GM13977 (cell line): ENCODE measurements at regions not wholly inside any gene's neighbourhood (a gene's known extent, or its start where the extent isn't known, plus 50 kb on each side); places are given as distances from the start of the nearest gene placed in this dataset.

Experiments
- DNase-seq: peaks from one replicate; pipeline ENCODE4 v3.0.0; 2012; ENCODE audit warnings: low spot score
- CTCF ChIP-seq: IDR thresholded peaks from 2 replicates; pipeline ENCODE4 v1.5.1; 2012; ENCODE audit warnings: mild to moderate bottlenecking, control low read depth; ENCODE audit not compliant: insufficient read depth; ENCODE audit errors: extremely low read depth, missing control alignments
- in situ Hi-C: fragments of 300-500 bp; cut with MboI; formaldehyde crosslinking; loops from one replicate; pipeline ENCODE4 v1.12.0; 2022; ENCODE audit warnings: low sequenced_read_pairs, low pct_unique_long_range_greater_than_20kb, mixed read lengths, inconsistent platforms; ENCODE audit not compliant: unreplicated experiment

GRCh38 chr2:37469126-37469525, 124.7 kb downstream of the QPCT start:
- DNase-seq: no peak
- no peak for TF ChIP-seq CTCF
- in situ Hi-C loops: no loop called here

GRCh38 chr2:37471104-37471503, 126.7 kb downstream of the QPCT start:
- no peak for DNase-seq
- in situ Hi-C loops: no loop called here
- no peak for TF ChIP-seq CTCF

GRCh38 chr2:37471994-37472393, 127.6 kb downstream of the QPCT start:
- in situ Hi-C loops: no loop called here
- no peak for DNase-seq
- no peak for TF ChIP-seq CTCF

DNA sequence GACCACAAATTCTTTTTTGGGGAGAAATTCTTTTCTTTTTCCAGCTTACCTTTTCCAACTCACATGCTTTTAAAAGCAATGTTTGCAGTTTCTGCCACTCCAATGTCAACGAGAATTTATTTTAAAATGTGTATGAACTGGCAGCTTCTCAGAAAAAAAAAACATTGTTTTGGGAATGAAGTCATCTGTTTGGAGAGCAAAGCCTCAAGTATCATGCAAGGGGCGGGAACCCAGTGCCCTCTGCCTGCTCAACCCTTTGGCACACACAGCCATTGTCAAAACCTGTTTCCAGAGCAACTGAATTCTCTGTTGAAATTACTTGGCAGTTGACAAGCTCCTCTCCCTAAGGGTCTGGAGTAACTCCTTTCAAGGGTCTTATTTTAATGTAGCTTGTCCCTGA, 128.5 kb downstream of the QPCT start:
- no peak for DNase-seq
- in situ Hi-C loops: no loop called here
- no peak for TF ChIP-seq CTCF

GRCh38 chr2:37476411-37476810, 132.0 kb downstream of the QPCT start:
- in situ Hi-C loops: no loop called here
- no peak for TF ChIP-seq CTCF

GRCh38 chr2:37477921-37478320, 133.5 kb downstream of the QPCT start:
- TF ChIP-seq CTCF: no peak
- in situ Hi-C loops: no loop called here
- DNase-seq: no peak

More at GRCh38 chr2:37476411-37476810, 132.0 kb downstream of the QPCT start:
- no peak for DNase-seq

DNA sequence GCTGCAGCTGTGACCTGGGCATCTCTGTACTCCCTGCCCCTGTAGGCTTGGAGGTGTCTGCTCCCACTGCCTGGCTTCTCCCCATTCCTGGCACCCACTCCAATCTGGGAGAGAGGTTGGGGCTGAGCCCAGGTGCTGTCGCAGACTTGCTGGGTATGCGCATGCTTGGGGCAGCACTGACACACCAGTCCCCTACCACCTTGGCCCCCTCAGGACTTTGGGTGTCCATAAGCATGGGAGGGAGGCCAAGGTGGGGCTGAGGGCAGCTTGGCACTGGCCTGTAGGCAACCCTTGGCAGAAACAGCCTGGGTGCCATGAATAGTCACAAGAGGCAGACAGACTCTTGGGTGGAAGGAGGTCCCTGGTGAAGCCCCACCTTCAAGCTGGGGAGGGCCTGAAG, 136.8 kb downstream of the QPCT start:
- TF ChIP-seq CTCF: no peak
- in situ Hi-C loops: no loop called here
- DNase-seq: no peak
